Skin of body (tissue), 1 donor: ENCODE measurements at regions not wholly inside any gene's neighbourhood (a gene's known extent, or its start where the extent isn't known, plus 50 kb on each side); places are given as distances from the start of the nearest gene placed in this dataset.

Experiments used
- DNase-seq: peaks from one replicate; lab custom pipeline; 2025; lab: John Stamatoyannopoulos, UW

DNA sequence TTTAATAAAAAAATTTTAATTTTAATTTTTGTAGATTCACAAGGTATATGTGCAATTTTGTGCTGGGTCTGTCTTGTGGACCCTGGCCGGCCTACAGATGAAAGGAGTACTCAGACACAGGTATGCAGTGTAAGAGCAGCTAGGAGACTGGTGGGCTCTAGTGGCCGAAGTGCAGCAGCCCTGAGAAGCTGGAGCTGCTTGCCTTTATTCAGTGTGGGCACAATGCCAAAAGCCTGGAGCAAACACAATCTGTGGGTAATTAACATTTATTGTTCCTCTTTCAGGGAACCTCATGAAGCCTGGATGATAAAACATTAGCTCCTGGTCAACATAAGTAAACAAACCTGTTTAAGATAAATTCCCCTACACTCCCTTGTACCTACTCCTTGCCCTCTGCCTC lies 135.7 kb upstream of the SEL1L start:
- DNase-seq = no peak

DNA sequence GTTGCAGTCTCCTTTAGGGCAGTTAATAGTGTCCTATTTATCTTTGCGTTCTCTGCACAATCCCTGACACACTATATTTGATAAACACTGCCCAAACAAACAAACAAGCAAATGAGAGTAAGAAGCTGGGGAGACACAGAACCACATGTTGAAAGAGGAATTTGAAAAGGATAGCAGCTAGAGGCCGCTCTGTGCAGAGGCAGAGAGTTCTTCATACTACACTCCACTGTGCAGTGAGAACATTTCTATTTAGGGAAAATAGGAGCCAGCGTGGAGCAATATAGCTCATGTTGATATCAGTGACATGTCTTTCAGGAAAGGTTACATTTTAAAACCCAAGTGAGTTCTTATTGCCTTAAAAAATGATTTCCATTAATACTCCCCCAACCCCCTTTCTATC lies 140.3 kb upstream of the SEL1L start:
- peak; percentile 71 for DNase-seq

DNA sequence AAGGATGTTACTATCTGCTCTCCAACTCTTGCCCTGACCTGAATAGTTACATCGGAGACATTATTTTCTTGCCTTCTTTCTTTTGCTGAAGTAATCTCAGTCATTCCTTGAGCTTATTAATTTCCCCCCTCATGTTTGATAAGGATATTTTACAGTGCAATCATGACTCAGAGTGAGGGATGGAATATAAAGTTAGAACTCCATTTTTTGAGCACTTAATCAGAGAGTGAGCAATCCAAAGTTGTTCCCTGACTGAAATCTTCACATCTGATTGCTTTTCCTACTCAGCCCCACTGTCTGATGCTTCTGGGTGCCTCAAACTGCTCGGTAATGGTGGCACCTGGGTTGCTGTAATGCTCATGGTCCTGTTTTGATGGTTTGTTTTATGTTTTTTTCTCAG lies 142.7 kb upstream of the SEL1L start:
- no peak for DNase-seq

DNA sequence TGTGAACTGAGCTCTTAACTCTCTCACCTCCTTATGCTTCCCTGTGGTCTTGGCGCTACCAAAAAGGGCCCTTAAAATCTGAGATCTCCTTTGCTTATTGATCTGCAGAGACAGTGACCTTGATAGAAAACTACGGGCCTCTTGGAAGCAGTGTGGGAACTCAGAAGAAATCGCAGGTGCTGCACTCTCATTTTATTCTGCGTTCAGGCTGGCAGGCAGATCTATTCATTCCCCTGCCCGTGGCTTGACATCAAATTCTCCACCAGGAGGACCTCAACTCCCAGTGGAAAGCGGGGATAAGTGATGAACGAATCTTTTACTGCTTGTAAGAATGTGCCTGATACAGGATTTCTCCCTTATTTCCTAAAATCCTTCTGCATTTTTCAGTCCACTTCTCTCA lies 143.2 kb upstream of the SEL1L start:
- no peak for DNase-seq

DNA sequence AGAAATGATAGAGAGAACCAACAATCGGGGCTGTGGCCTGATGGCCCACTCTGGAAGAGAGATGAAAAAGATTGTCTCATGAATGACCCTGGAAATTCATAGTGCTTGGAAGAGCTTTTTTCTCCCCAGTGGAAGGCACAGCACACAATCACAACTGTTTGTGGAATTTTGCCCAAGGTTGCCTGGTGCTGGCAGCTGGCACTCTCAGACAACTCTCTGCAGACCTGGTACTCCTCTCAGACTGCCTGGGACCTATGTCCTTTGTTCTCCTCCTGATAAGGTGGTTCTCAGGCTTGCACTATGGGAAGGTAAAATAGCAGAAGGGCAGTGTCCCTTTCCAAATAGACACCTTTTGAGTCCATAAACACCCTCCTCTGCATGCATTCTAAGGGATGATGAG lies 144.1 kb upstream of the SEL1L start:
- no peak for DNase-seq

DNA sequence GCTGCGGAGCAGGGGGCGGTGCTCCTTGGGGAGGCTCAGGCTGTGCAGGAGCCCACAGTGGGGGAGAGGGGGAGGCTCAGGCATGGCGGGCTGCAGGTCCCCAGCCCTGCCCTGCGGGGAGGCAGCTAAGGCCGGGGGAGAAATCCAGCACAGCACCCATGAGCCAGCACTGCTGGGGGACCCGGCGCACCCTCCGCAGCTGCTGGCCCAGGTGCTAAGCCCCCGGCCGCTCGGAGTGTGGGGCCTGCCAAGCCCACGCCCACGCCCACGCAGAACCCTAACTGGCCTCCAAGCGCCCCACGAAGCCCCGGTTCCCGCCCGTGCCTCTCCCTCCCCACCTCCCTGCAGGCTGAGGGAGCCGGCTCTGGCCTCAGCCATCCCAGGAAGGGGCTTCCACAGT lies 145.6 kb upstream of the SEL1L start:
- no peak for DNase-seq

DNA sequence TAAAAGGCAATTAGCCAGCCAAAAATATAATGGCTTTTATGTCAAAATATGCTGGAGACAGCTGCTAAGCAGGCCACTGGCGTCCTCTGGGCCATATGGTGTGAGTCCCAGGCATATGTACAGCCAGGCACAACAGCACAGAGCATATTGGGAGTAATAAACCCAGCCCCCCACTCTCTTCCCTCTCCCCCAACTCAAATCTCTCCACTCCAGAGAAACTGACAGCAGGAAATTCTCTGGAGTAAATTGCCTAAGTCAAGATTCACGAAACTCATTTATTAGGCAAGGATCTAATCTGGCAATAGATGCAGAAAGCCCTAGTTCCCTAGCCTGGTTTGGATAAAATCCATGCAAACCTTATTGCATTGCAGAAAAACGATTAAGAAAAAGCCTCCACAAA lies 147.9 kb upstream of the SEL1L start:
- DNase-seq = peak; percentile 90

DNA sequence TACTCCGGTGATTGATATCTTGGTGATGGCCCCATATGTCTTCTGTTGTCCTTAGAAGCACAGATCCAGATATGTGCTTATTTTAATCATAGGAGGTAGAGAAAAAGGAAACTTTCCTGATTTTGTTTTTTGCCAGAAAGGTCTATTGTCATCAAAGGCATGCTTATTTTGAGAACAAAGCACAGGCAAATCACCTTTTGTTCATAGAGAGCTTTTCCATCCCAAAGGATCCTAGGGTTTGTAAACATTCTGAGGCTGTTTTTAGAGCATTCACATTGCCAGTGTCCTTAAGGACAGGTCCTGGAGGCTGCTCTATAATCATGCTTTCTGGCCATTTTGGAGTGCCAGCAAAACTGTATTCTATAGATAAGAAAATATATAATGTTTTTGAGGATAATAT lies 148.5 kb upstream of the SEL1L start:
- peak; percentile 74 for DNase-seq

DNA sequence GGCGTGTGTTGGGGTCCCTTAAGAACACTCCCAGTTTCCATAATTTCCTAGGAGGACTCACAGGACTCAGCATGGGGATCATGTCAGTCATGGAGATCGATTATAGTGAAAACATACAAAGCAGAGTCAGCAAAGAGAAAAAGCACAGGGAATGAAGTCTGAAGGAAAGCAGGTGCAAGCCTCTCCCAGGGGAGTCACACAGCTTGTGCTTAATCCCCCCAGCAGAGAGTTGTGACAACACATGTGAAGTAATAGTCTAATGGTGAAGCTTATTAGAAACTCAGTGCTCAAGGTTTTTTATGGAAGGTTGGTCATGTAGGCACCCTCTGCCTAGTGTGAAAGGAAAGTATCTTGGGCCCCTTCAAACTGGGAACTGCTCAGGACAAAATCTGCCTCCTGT lies 149.0 kb upstream of the SEL1L start:
- DNase-seq = no peak

DNA sequence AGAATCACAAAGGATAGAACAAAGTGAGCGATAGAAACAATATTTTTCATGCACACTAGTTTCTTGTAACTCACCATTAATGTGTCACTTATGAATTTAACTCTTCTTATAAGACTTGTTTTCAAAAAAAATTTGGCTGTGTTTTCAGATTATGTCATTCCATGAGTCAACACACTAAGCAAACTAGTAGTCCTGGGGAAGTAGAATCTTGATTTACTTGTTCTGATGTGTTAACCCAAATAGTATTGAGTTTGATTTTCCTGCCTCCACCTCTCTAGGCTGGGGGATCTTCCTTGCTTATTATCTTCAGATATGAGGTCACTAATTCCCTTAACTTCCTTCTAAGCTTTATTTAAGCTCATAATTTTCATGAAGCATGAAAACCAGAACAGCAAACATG lies 151.0 kb upstream of the SEL1L start:
- no peak for DNase-seq

DNA sequence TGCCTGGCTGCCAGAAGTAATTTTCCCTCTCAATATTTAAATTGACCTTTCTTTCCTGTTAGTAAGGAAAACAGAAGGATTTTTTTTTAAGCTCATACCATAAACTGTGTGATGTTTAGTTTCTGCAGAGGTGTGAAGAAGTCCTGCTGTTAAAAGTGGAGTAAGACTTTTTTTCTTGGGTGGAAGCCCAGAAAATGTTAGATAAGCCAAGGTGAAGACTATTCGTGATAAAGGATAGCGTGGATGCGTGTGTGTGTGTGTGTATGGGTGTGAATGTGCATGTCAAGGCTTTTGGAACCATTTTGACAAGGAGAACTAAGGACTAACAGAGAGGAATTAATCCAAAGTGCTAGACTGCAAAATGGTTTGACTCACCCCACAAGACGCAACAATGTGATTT lies 152.9 kb upstream of the SEL1L start:
- no peak for DNase-seq

DNA sequence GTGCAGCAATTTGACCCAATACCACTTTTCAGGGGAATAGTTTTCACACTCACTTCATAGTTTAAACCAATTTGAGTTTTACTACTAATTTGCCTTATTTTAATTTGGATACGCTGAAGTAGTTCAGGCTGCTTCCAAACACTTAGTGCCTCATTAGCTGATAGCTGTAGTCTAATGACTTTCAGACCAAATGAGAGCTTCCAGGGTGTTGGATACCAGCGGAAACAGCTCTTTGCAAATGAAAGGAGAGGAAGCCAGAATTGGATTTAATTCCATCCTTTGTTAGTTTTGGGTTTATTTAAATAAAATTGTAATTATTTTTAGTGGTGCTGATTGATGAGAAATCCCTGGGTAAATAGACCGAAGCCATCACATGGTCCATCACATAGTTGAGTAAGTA lies 158.3 kb upstream of the SEL1L start:
- no peak for DNase-seq

DNA sequence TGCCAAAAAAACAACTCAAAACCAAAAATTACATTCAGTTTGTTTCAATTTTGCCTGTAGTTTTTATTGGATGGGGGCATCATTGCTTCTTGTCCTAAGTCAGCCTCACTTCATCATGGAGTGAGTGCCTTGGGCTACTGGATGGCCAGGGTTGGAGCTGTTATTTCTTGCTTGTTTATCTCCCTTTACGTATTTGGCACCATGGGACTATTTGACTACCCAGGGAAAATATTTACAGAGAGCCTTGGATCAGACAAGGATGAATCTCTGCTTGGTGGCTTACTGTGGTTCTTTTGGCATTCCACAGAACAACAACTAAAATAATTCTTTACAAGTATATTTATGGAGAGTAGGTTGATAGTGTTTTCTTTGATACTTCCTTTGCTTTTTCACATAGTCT lies 160.8 kb upstream of the SEL1L start:
- DNase-seq = no peak

DNA sequence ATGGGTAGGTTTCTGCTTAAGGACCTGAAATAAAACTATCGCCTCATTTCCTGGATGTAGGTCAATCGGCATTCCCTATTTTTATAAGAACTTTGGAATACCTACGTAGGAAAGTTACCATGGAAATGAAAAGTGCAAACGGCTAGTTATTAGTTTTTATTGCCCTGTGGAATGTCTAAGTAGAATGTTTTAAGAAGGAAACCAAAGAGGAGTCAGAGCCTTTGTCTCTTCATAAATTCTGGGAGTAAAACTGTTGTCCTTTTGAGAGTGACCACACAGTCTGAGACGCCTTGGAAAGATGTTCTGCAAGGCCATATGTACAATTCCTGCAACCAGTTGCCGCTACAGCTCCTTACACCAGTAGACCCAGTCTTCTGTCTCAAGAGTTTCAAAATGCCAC lies 176.0 kb upstream of the SEL1L start:
- DNase-seq = no peak

DNA sequence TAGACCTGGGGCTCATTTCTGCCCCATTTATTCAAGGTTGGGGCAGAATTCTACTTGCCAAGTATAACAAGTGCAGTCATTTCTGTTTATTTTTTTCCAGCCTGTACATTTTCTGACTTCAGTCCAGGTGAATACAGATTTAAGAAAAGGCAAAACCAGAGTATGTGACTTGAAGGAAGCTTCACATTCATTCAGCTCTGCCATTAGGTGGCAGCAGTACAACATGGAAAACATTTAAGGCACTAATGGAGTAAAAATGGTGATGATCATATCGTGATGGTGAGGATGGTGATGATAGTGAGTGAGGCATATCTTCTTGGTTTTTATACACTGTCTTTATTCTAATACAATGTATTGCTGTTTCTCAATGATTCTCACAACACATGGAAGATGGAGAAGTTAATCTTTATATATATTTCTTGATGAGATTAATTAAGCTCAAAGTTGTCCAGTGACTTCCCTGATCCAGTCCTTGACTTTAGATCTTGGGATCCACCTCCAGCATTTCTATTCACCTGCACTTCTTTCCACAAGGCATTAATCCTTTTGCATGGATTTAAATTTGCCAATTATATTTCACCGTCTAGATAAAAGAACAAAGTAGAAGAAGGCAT lies 176.7 kb upstream of the SEL1L start:
- DNase-seq = peak; percentile 47

DNA sequence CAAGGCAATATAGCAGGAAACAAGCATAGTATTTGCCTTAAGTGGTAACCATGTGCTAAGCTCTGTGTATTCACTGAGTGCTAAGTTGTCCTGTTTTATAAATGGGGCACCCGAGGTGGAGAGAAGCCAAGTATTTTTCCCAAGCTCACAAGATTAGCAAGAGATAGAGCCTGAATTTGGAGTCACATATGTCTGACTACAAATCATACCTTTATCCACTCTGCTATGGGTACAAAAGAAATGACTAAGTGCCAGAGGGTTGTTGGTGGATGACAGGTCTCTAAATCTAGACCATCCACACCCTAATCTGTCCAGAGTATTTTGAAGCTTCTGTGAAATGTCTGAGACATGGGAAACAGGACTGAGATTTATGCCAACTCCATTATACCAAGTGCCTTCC lies 182.1 kb upstream of the SEL1L start:
- DNase-seq = no peak

DNA sequence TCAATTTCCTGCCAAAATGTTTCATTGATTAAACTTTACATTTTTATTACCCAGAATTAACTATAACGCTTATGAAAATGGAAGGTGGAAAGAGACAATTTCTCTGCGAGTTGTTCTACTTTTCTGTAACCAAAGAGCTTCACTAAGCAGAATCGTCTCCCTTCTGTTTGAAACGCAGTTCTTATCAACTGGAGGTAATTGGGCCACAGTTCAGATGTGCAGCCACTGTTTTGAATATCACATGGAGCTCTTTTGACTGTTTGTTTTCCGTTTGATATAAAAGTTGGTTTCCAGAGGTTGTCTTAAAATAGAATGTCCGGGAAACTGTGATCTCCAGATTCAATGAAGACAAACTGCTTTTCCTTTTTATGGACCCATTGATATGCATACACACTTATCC lies 183.3 kb upstream of the SEL1L start:
- DNase-seq = no peak

DNA sequence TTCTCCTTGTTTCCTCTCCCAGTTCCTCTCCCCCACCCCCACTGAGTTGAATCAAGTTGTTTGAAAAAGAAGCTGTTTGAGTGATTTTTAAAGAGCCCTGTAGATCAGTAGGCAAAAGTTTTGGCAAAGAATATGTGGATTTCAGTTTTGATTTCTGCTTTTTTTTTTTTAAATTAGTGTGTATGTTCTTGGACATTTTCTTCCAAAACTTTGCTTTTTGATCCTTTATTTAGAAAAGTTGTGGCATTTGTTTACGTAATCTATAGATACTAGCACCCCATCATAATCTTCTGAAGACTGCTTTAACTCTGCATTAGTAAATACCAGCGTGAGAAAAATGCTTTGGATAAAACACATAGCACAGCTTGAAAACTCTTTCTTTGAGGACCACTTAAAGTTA lies 190.3 kb upstream of the SEL1L start:
- DNase-seq = no peak

DNA sequence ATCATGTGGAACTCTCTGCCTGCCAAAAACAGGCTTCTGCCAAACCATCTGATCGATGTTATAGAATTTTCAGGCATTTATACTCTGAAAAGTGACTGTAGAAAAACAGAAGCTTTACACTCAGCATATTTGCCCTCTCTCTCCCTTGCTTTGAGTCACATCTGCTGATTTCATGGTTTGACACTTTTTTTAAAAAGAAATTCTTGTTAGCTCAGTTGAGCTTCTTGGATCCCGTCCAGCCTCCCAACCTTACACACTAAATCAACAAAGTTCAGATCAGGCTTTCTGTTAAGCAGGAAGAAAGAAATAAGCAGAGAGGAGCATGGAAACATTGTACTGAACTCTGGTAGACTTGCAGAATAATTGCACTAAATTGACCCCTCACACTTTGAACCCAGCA lies 193.6 kb upstream of the SEL1L start:
- peak; percentile 72 for DNase-seq

DNA sequence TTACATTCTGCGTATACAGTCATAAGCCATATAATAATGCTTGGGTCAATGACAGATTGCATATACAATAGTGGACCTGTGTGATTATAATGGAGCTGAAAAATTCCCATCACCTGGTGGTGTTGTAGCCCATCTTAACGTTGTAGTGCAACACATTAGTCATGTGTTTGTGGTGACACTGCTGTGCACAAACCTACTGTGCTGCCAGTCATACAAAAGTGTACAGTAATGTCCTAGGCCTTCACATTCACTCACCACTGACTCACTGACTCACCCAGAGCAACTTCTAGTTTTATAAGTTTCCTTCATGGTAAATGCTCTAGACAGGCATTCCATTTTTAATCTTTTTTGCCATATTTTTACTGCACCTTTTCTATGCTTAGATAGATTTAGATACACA lies 194.8 kb upstream of the SEL1L start:
- no peak for DNase-seq

DNA sequence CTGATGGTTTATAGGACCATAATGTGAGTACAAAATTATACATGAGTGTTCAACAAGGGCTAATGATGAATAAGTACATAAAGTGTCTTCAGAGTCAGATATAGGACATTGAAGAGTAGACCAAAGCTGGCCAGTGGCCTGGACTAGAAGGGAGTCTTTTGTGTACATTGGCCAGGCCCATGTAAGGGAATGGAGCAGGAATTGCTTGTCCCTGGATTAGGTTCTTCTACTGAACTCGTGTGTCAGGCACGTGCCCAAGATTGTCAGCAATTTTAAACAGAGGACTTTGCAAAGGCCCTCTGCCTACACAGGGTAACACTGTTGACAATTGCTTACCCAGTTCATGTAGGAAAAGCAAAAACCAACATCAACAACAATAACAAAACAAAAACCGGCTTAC lies 196.0 kb upstream of the SEL1L start:
- no peak for DNase-seq

DNA sequence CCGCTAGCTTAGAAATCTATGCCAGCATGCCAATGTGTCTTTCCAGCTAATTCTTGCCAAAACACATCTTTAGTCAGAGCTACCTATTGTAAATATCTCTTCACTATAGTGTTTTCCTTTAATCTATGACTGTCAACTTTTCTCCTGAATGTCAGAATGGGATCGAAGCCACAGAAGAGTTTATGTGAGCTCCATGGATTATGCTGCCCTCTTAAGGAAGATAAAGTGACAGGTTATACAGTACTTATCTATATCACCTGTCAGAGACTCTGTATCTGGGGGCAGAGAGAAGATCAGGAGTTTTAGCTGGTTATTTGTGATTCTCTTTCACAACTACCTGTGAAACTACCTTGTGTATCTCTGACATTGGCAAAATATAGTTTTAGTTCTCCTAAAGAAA lies 204.3 kb upstream of the SEL1L start:
- DNase-seq = no peak

DNA sequence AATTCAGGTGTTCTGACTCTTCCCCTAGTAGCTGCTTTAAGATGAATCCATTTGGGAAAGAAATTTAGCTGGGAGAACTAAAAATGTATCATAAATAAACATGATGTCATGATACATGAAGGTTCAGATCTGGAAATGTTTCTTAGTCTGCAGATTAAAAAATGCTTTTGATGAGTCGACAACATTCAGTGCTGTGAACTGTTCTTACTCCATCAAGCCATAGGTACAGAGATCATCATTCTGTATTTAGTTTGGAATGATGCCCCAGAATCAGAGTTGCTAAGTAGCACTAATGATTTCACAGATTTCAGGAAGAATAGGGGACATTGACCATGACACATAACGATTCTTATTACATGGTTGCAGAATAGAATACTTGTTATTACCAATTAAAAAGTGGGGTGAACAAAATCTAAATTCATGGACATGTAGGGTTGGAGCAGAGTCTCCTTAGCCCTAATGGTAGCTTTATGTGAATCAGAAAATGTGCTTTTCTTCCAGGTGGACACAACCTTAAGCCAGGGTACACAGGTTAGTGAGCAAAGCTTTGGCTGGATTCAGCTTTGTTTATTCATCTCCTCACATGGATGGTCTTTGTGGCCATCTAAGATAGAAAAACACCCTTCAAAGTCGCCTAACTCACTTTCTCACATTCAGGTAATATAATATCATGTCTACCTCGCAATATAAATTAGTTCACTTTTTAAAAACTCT lies 205.4 kb upstream of the SEL1L start:
- no peak for DNase-seq

DNA sequence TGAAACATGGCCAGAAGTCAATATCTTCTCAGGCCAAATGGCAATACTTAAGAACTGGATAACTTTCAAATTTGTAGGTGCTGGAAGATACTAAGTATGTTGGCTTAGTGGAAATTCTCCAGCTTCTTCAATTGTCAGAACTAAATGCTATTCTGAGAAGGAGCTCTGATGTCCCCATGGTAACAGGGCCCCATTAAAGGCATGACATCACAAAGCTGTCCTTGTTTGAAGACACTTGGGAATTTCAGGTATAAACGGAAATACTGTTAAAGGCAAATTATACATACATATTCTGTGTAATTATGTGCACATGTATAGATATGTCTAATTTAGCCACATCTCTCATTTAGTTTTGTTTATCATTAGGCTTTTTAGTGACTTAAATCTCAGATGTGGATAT lies 210.0 kb upstream of the SEL1L start:
- DNase-seq = no peak
